CD14-positive monocyte (primary cell): ENCODE measurements at regions not wholly inside any gene's neighbourhood (a gene's known extent, or its start where the extent isn't known, plus 50 kb on each side); places are given as distances from the start of the nearest gene placed in this dataset.

Experiments used
- DNase-seq, 3 donors: peaks; one replicate each; pipeline ENCODE4 v3.0.0-alpha.2; 2011 to 2022
- H2AFZ ChIP-seq: 2 replicates; pipeline ENCODE4 v1.6.0; 2012; ENCODE audit warnings: mild to moderate bottlenecking, low read depth, low read length, inconsistent platforms; ENCODE audit not compliant: insufficient read depth, poor library complexity, severe bottlenecking
- H3K27ac ChIP-seq, 2 donors: 1 replicate in 1 of 2; 2 replicates in 1 of 2; pipeline ENCODE4 v1.5.1; 2012 to 2013; ENCODE audit warnings: low read length in 2 of 2, control low read depth in 1 of 2, inconsistent platforms in 1 of 2, low read depth in 1 of 2, mild to moderate bottlenecking in 1 of 2
- H3K27me3 ChIP-seq, 2 donors: one replicate each; pipeline versions ENCODE4 v1.6.0 to v1.6.1; 2011 to 2013; ENCODE audit warnings: low read length in 2 of 2; ENCODE audit not compliant: control insufficient read depth in 2 of 2, insufficient read depth in 2 of 2
- H3K36me3 ChIP-seq, 2 donors: replicated peaks in 1 of 2; 1 replicate in 1 of 2; 2 replicates in 1 of 2; pipeline versions ENCODE4 v1.5.1 to v1.6.1; 2012 to 2013; ENCODE audit warnings: low read length in 2 of 2, control low read depth in 1 of 2, inconsistent platforms in 1 of 2, mild to moderate bottlenecking in 1 of 2; ENCODE audit not compliant: insufficient read depth in 2 of 2, control insufficient read depth in 1 of 2
- H3K4me1 ChIP-seq, 2 donors: 1 replicate in 1 of 2; 2 replicates in 1 of 2; pipeline versions ENCODE4 v1.5.1 to v1.6.1; 2012 to 2013; ENCODE audit warnings: low read length in 2 of 2, control low read depth in 1 of 2, inconsistent platforms in 1 of 2, mild to moderate bottlenecking in 1 of 2, moderate library complexity in 1 of 2; ENCODE audit not compliant: insufficient read depth in 2 of 2, control insufficient read depth in 1 of 2
- H3K4me2 ChIP-seq: replicated peaks from 2 replicates; pipeline ENCODE3; 2012; ENCODE audit warnings: low read length, moderate library complexity, mild to moderate bottlenecking; ENCODE audit not compliant: poor library complexity, severe bottlenecking; ENCODE audit errors: extremely low read depth
- H3K4me3 ChIP-seq, 3 experiments: fragments of 200-600 bp in 1 of 3; sonication (generic) in 1 of 3; replicated peaks in 1 of 3; 1 replicate in 2 of 3; 2 replicates in 1 of 3; pipeline ENCODE4 v1.5.1; 2011 to 2013; ENCODE audit warnings: low read length in 3 of 3, mild to moderate bottlenecking in 3 of 3, control low read depth in 2 of 3, low read depth in 2 of 3, inconsistent platforms in 1 of 3, moderate library complexity in 1 of 3
- H3K79me2 ChIP-seq: 2 replicates; pipeline ENCODE4 v1.6.0; 2012; ENCODE audit warnings: mild to moderate bottlenecking, control low read depth, inconsistent platforms, low read length, moderate library complexity; ENCODE audit not compliant: insufficient read depth
- H3K9ac ChIP-seq: 2 replicates; pipeline ENCODE4 v1.6.0; 2017; ENCODE audit warnings: low read length, mild to moderate bottlenecking; ENCODE audit not compliant: insufficient read depth, poor library complexity, severe bottlenecking
- H3K9me3 ChIP-seq, 2 donors: replicated peaks in 1 of 2; 1 replicate in 1 of 2; 2 replicates in 1 of 2; pipeline versions ENCODE4 v1.5.1 to v1.6.1; 2012 to 2013; ENCODE audit warnings: low read length in 2 of 2, control low read depth in 1 of 2; ENCODE audit not compliant: control insufficient read depth in 1 of 2, insufficient read depth in 1 of 2
- H4K20me1 ChIP-seq: 2 replicates; pipeline ENCODE4 v1.6.0; 2012; ENCODE audit warnings: mild to moderate bottlenecking, low read length, control low read depth, moderate library complexity; ENCODE audit not compliant: insufficient read depth
- H3K27ac Mint-ChIP-seq, 7 donors: one replicate each; pipeline ENCODE4 v1.8.0; 2020; ENCODE audit warnings: mild to moderate bottlenecking in 7 of 7, mixed read lengths in 7 of 7, moderate library complexity in 6 of 7, inconsistent platforms in 2 of 7
- H3K27me3 Mint-ChIP-seq, 3 donors: one replicate each; pipeline ENCODE4 v1.8.0; 2021 to 2022; ENCODE audit warnings: low read depth in 3 of 3, mild to moderate bottlenecking in 3 of 3, mixed read lengths in 3 of 3, moderate library complexity in 3 of 3, inconsistent platforms in 1 of 3
- H3K36me3 Mint-ChIP-seq, 2 donors: one replicate each; pipeline ENCODE4 v1.8.0; 2020; ENCODE audit warnings: mixed read lengths in 2 of 2, inconsistent platforms in 1 of 2, mild to moderate bottlenecking in 1 of 2
- H3K4me1 Mint-ChIP-seq: one replicate; pipeline ENCODE4 v1.8.0; 2020; ENCODE audit warnings: mild to moderate bottlenecking, mixed read lengths
- H3K4me3 Mint-ChIP-seq, 2 donors: one replicate each; pipeline ENCODE4 v1.8.0; 2020; ENCODE audit warnings: mild to moderate bottlenecking in 2 of 2, mixed read lengths in 2 of 2, moderate library complexity in 1 of 2
- H3K9me3 Mint-ChIP-seq, 7 donors: one replicate each; pipeline ENCODE4 v1.8.0; 2020 to 2022; ENCODE audit warnings: mixed read lengths in 7 of 7, mild to moderate bottlenecking in 6 of 7, moderate library complexity in 6 of 7, inconsistent platforms in 2 of 7
- CTCF ChIP-seq: fragments of 200-600 bp; IDR thresholded peaks from one replicate; pipeline ENCODE4 v1.8.0; 2022; ENCODE audit warnings: antibody characterized with exemption, mild to moderate bottlenecking
- WGBS: methylation state at CpG from one replicate; pipeline ENCODE4 v1.1.5; 2013; ENCODE audit warnings: missing lambda C conversion rate; ENCODE audit not compliant: insufficient coverage; 5-methylcytosine and 5-hydroxymethylcytosine counted together
- intact Hi-C, 2 donors: fragments of 100-400 bp; cut with micrococcal nuclease; formaldehyde crosslinking; loops; one replicate each; pipeline versions ENCODE4 v1.15.0 to v1.15.1; 2023

- H3K36me3 ChIP-seq = no peaks in the 10 kb centered on the region
- peaks cover 0 to 4% (median 1%) of the 10 kb centered on the region in 3 donors for H3K27me3 Mint-ChIP-seq
- H3K4me1 ChIP-seq = no peaks in the 10 kb centered on the region
- no peak overlapping the region for H3K4me3 Mint-ChIP-seq
- no peaks in the 10 kb centered on the region for H3K36me3 Mint-ChIP-seq
- TF ChIP-seq CTCF = no peak
- no peak overlapping the region for H2AFZ ChIP-seq
- H3K4me1 Mint-ChIP-seq = no peaks in the 10 kb centered on the region
- H3K79me2 ChIP-seq = no peaks in the 10 kb centered on the region
- 89% methylated on average over 3 of the region's 3 CpGs for WGBS
- no peak overlapping the region for H3K4me2 ChIP-seq
- no peaks in the 10 kb centered on the region for H3K9me3 Mint-ChIP-seq
- no peaks in the 10 kb centered on the region for H3K9me3 ChIP-seq
- H3K27me3 ChIP-seq = no peaks in the 10 kb centered on the region
- no peak for DNase-seq
- no peak overlapping the region for H3K4me3 ChIP-seq
- no peaks in the 10 kb centered on the region for H4K20me1 ChIP-seq
- H3K9ac ChIP-seq = no peak overlapping the region
- H3K27ac Mint-ChIP-seq = no peak overlapping the region
- intact Hi-C loops = no loop called here
- H3K27ac ChIP-seq = no peak overlapping the region
These were observed 181.8 kb downstream of the SYK start for GRCh38 chr9:90983394-90983793.

GRCh38 chr9:90985631-90986030 is 184.0 kb downstream of the SYK start:
- no peak overlapping the region for H3K4me3 ChIP-seq
- 100% methylated on average over 1 of the region's 3 CpGs for WGBS
- H2AFZ ChIP-seq = no peak overlapping the region
- intact Hi-C loops = no loop called here
- no peak overlapping the region for H3K27ac Mint-ChIP-seq
- H3K36me3 ChIP-seq = no peaks in the 10 kb centered on the region
- DNase-seq = no peak
- no peaks in the 10 kb centered on the region for H3K4me1 ChIP-seq
- no peaks in the 10 kb centered on the region for H3K9me3 ChIP-seq
- H3K9me3 Mint-ChIP-seq = peaks cover 0 to under 1% (median 0%) of the 10 kb centered on the region in 7 donors
- no peaks in the 10 kb centered on the region for H3K27me3 ChIP-seq
- H4K20me1 ChIP-seq = no peaks in the 10 kb centered on the region
- no peak overlapping the region for H3K4me2 ChIP-seq
- no peak overlapping the region for H3K9ac ChIP-seq
- no peaks in the 10 kb centered on the region for H3K4me1 Mint-ChIP-seq
- H3K4me3 Mint-ChIP-seq = no peak overlapping the region
- H3K36me3 Mint-ChIP-seq = no peaks in the 10 kb centered on the region
- TF ChIP-seq CTCF = no peak
- no peak overlapping the region for H3K27ac ChIP-seq
- peaks cover 0 to 3% (median 1%) of the 10 kb centered on the region in 3 donors for H3K27me3 Mint-ChIP-seq
- no peaks in the 10 kb centered on the region for H3K79me2 ChIP-seq
